Upper lobe of right lung (tissue), 1 donor: ENCODE measurements at regions not wholly inside any gene's neighbourhood (a gene's known extent, or its start where the extent isn't known, plus 50 kb on each side); places are given as distances from the start of the nearest gene placed in this dataset.
A peak's percentile ranks its signal among the peaks of the same experiment; 100 is the strongest.

Source experiments
- ATAC-seq: fragments of 200-7000 bp; cut with Tn5 transposase; one replicate; pipeline ENCODE4 v1.9.1; 2020; ENCODE audit warnings: mild to moderate bottlenecking, moderate library complexity
- DNase-seq: peaks from one replicate; pipeline ENCODE4 v3.0.0-alpha.2; 2020
- H3K27ac ChIP-seq: fragments of 200-600 bp; one replicate; pipeline ENCODE4 v1.8.0; 2022
- H3K27me3 ChIP-seq: fragments of 200-600 bp; one replicate; pipeline ENCODE4 v1.8.0; 2022; ENCODE audit warnings: mild to moderate bottlenecking
- H3K36me3 ChIP-seq: fragments of 200-600 bp; one replicate; pipeline ENCODE4 v1.8.0; 2022
- H3K4me1 ChIP-seq: fragments of 200-600 bp; one replicate; pipeline ENCODE4 v1.8.0; 2022
- H3K4me3 ChIP-seq: fragments of 200-600 bp; one replicate; pipeline ENCODE4 v1.8.0; 2022; ENCODE audit warnings: mild to moderate bottlenecking
- H3K9me3 ChIP-seq: fragments of 200-600 bp; one replicate; pipeline ENCODE4 v1.8.0; 2022
- intact Hi-C: fragments of 100-400 bp; cut with DNase I; formaldehyde crosslinking; loops from one replicate; pipeline ENCODE4 v1.11.0; 2022
- TF ChIP-seq, protein P1 (sequence below): fragments of 200-600 bp; IDR thresholded peaks from one replicate; pipeline ENCODE4 v1.8.0; 2022; ENCODE audit warnings: antibody characterized with exemption
- donor health status: DM: no; HTN: yes; CAD: no; lungs with severe emphysema.

DNA sequence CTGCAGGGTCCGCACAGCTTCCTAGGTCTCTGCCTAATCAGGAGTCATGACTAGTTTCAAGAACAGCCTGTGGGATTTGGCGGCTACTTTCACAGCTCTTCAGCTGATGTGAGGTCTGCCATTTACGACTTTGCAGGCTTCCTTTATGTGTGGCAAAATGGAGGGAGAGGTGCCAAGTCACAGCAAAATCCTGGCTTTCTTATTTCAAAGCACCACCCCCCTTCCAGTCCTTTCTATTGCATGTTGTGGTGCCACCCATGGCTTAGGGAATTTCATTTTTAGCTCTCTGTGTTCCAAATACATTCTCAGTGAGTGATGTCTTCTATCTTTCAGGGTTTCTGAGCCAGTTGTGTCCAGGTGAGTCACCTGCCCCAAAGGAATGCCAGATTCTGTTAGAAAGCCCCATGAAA lies 75.1 kb upstream of the WLS start:
- intact Hi-C loops = no loop called here
- Histone ChIP-seq H3K9me3 (no peaks in the 10 kb centered on the region), H3K27ac (no peak overlapping the region), H3K27me3 (no peaks in the 10 kb centered on the region), H3K4me1 (no peaks in the 10 kb centered on the region), H3K4me3 (no peak overlapping the region), H3K36me3 (no peaks in the 10 kb centered on the region)
- TF ChIP-seq, protein P1, sequence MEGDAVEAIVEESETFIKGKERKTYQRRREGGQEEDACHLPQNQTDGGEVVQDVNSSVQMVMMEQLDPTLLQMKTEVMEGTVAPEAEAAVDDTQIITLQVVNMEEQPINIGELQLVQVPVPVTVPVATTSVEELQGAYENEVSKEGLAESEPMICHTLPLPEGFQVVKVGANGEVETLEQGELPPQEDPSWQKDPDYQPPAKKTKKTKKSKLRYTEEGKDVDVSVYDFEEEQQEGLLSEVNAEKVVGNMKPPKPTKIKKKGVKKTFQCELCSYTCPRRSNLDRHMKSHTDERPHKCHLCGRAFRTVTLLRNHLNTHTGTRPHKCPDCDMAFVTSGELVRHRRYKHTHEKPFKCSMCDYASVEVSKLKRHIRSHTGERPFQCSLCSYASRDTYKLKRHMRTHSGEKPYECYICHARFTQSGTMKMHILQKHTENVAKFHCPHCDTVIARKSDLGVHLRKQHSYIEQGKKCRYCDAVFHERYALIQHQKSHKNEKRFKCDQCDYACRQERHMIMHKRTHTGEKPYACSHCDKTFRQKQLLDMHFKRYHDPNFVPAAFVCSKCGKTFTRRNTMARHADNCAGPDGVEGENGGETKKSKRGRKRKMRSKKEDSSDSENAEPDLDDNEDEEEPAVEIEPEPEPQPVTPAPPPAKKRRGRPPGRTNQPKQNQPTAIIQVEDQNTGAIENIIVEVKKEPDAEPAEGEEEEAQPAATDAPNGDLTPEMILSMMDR = no peak
- ATAC-seq = no peak
- no peak for DNase-seq

DNA sequence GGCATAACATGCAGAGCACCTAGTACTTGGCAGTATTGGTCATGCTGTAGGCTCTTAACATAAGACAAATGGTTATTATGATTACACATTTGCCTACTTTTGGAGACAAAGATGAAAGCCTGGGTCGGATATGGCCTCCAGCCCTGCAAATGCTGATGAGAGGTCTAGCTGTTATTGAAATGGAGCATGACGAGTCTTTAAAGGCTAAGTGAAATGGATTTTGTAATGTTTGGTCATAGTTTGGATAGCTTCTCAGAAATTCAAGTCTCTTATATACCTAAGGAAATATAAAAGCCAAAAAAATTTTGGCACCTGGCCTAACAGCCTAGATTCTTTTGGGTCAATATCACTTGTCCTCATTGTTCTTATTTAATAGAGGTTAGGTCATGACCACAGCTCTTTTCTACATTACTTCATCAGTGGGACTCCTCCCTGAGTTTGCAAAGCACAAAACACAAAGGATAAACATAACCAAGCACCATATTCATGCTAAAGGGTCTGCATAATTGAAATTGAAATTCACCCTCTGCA lies 69.2 kb upstream of the WLS start:
- ATAC-seq (no peak), DNase-seq (no peak)
- intact Hi-C loops = no loop called here
- H3K4me3 ChIP-seq = no peak overlapping the region
- no peaks in the 10 kb centered on the region for H3K27me3 ChIP-seq
- no peaks in the 10 kb centered on the region for H3K4me1 ChIP-seq
- no peaks in the 10 kb centered on the region for H3K9me3 ChIP-seq
- no peak overlapping the region for H3K27ac ChIP-seq
- H3K36me3 ChIP-seq = no peaks in the 10 kb centered on the region
- TF ChIP-seq, protein P1 = no peak

DNA sequence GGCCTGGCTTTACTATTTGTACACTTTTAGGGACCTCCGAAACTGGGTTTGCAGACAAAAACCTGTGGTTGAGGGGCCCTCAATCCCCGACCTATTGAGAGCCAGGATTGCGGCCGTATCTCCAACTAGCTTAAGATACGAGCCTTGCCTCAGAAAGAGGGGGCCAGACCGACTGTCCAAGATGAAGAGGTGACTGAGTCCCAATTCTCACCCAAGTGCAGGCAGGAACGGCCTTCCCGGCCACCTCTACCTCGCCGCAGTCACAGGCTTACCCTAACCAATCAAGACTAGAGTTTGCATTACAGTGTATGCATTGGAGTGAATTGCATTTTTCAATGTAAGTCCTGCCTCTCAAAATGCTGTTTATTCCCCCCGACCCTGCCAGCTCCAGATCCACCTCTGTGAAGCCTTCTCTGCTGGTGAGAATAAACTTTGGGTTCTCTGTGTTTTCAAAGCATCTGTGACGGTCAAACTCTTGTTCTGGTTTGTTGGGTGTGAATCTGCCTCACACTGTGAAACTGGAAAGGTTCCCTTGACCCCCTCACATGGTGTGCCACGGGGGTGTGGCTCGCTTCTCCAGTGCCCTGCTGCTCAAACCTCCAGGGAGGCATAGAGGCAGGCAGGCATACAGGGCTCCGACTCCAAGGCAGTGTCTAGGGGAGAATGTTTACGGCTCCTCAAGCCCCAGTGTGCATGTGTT lies 62.2 kb upstream of the WLS start:
- H3K4me1 ChIP-seq = peaks cover 6% of the 10 kb centered on the region
- H3K36me3 ChIP-seq = no peaks in the 10 kb centered on the region
- H3K4me3 ChIP-seq = no peak overlapping the region
- peak; percentile 21 for ATAC-seq
- H3K27me3 ChIP-seq = no peaks in the 10 kb centered on the region
- intact Hi-C loops = no loop called here
- no peak for DNase-seq
- H3K27ac ChIP-seq = no peak overlapping the region
- H3K9me3 ChIP-seq = no peaks in the 10 kb centered on the region
- TF ChIP-seq, protein P1 = no peak

DNA sequence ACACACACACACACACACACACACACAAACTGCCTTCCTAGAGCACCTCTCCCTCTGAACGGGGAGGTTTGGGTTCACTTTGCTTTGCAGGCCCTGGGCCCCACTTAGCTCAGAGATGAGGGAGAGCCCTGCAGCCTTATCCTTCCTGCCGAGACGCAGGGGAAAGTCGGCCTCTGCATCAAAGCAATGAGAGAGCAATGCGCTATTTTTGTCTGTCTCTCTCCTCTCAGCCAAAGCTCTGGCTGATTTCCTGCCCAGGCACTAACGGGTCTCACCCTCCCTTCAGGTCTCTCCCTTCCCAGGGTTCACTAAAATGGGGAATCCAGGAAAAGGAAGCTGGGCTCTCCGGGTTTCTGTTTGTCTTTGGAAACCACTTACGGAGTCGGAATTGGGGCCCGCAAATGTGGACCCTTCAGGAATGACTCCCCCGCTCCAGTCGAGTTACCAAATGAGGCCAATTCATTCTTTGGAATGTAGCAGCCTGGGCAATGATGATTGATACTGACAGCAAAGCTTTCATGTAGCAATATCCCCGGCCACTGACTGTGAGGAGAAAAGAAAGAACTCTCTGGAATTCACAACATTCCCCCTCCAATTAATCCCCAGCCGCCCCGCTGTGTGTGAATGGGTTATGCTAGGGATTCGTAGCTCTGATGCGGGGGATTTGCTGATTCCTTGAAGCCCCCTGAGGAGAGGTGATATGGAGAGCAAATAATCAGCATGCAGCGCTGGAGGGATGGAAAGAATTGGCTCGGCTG lies 61.5 kb upstream of the WLS start:
- DNase-seq = no peak
- Histone ChIP-seq H3K4me3 (peak overlapping the region; percentile 8), H3K36me3 (no peaks in the 10 kb centered on the region), H3K4me1 (peaks cover 6% of the 10 kb centered on the region), H3K27me3 (no peaks in the 10 kb centered on the region), H3K9me3 (no peaks in the 10 kb centered on the region), H3K27ac (no peak overlapping the region)
- no peak for ATAC-seq
- intact Hi-C loops = no loop called here
- TF ChIP-seq, protein P1 = no peak

DNA sequence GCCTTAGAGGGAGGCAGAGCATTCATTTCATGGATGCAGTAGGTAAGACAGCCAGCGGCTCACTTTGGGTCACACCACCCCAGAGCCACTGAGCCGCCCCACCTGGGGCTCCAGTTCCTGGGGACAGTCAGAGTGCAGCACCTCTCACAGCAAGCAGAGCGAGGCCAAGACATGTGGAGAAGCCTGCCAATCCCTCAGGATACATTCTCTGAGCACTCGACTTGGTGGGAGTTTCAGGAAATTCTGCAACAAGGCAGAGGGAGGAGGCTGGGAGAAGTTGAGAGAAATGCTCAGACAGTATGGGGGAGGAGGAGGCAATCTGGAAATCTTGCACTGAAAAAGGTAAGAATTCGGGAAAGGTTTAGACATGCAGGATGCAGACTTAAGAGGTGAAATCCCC lies 60.8 kb upstream of the WLS start:
- intact Hi-C loops = no loop called here
- Histone ChIP-seq H3K9me3 (no peaks in the 10 kb centered on the region), H3K36me3 (no peaks in the 10 kb centered on the region), H3K27me3 (no peaks in the 10 kb centered on the region), H3K4me1 (peaks cover 6% of the 10 kb centered on the region), H3K27ac (no peak overlapping the region), H3K4me3 (no peak overlapping the region)
- TF ChIP-seq, protein P1 = no peak
- ATAC-seq = no peak
- DNase-seq = no peak
